ENCODE measurements at regions not wholly inside any gene's neighbourhood (a gene's known extent, or its start where the extent isn't known, plus 50 kb on each side); places are given as distances from the start of the nearest gene placed in this dataset.

DNA sequence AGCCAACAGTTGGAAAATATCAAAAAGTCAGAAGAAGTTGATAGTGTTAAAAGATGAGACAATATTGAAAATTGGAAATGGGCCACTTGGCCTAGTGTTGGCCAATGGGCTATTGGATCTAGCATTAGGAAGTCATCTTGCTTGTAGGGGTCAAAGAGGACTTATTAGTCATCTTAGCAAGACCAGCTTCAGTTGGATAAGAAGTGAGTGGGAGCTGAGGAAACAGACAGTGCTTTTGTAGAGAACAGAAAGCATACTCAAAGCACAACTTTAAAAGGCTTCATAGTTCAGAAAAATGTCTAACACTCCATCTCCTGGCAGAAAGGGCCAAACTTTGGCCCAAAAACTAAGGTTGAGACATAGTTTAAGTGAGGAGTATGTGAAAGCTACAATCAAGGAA is 139.9 kb upstream of the PKN2 start:
- no peak overlapping the region for H3K27ac ChIP-seq
- TF ChIP-seq, protein P1, sequence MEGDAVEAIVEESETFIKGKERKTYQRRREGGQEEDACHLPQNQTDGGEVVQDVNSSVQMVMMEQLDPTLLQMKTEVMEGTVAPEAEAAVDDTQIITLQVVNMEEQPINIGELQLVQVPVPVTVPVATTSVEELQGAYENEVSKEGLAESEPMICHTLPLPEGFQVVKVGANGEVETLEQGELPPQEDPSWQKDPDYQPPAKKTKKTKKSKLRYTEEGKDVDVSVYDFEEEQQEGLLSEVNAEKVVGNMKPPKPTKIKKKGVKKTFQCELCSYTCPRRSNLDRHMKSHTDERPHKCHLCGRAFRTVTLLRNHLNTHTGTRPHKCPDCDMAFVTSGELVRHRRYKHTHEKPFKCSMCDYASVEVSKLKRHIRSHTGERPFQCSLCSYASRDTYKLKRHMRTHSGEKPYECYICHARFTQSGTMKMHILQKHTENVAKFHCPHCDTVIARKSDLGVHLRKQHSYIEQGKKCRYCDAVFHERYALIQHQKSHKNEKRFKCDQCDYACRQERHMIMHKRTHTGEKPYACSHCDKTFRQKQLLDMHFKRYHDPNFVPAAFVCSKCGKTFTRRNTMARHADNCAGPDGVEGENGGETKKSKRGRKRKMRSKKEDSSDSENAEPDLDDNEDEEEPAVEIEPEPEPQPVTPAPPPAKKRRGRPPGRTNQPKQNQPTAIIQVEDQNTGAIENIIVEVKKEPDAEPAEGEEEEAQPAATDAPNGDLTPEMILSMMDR (IDR thresholded peaks at IDR 0.05), result no peak
- no peak for TF ChIP-seq ZFX (IDR thresholded peaks at IDR 0.05; ENCODE audit: borderline replicate concordance)

DNA sequence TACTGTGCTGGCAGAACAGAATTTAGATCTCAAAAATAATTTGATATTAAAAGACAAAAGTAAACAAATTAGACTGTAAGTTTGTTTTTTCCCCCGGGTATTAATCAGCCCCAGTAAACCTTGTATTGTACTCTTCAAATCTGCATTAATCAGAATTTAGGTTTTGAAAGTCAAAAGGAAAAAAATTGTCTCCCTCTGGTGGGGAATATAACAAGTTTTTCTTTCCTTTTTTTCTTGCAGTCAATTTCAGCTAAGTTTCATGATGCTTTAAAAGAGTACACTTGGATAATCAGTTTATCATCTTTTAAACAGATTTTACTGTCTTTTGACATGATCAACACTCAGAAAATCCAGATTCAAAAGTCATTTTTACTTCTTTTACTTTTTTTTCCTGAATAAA is 134.5 kb upstream of the PKN2 start:
- H3K27ac ChIP-seq, result no peak overlapping the region
- TF ChIP-seq, protein P1 (IDR thresholded peaks at IDR 0.05), result peak; percentile 19; the same call in 1 of the 2 replicates
- TF ChIP-seq ZFX (IDR thresholded peaks at IDR 0.05; ENCODE audit: borderline replicate concordance), result no peak

DNA sequence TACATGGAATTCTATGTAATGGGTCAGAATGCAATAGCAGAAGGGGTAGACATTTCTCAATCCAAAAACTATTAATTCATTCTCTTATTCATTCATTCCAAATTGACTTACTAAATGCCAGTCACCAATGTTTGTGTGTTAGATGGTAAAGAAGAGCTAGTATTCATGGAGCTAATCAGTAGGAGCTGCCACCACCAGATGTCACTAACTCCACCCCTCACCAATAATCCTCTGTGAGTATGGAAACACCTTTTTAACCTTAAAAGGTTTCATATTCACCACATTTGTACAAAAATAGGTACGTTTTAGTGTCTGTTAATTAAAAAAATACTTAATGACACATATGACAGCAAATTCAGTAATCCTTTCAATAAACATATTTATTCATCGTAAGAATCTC is 131.8 kb upstream of the PKN2 start:
- H3K27ac ChIP-seq, result no peak overlapping the region
- no peak for TF ChIP-seq ZFX (IDR thresholded peaks at IDR 0.05; ENCODE audit: borderline replicate concordance)
- TF ChIP-seq, protein P1 (IDR thresholded peaks at IDR 0.05), result no peak

DNA sequence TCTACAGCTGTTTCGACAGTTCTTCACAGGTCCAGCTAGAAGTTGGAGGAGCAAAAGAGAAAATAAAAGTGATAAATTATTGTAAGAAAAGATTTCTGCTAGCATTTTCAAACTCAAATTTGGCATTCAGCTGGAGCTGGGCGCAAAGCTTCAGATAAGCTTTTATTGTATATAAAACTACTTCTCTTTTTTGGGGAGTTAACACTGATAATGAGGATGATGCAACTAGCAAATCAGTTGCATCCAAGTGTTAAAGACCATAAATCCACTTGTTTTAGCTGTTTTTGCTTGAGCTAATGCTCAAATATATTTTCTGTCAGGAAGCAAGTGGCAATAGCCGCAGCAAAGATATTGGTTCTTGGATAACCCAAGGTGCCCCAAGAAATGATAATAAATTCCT is 127.1 kb upstream of the PKN2 start:
- TF ChIP-seq ZFX (IDR thresholded peaks at IDR 0.05; ENCODE audit: borderline replicate concordance), result no peak
- TF ChIP-seq, protein P1 (IDR thresholded peaks at IDR 0.05), result no peak
- no peak overlapping the region for H3K27ac ChIP-seq

DNA sequence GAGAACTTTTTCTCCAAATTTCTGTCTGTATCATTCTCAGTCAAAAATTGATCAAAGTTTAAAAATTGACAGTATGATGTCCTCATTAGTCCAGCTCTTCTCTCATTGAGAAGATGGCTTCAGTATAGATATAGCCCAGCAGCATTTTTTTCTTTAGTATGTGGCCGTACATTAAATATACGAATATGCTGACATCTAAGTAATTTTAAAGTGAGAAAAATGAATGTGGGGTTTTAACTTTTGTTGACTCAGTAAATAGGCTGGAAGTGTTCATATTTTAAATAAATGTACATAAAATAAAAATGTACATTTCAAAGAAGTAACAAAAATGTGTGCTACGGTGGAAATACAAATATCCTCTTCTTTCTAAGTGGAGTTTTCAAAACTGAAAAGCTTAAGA is 123.5 kb upstream of the PKN2 start:
- no peak overlapping the region for H3K27ac ChIP-seq
- TF ChIP-seq, protein P1 (IDR thresholded peaks at IDR 0.05), result no peak
- no peak for TF ChIP-seq ZFX (IDR thresholded peaks at IDR 0.05; ENCODE audit: borderline replicate concordance)

DNA sequence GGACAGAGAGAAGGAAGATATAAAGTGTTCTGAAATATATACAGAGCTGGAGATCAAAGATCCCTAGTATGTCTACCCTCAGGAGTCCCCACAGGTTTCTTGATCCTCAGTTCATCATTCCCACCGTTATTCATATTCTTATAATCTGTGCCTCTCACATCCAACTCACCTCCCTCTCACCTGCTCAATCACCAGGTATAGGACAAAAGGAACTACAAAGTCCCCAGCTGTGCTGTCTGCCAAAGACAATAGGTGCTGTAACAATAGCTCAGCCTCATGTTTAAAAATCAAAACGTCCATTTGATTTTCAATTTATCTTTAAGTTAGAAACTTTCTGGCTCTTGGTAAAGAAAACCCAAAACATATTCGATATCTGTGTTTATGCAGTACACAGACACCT is 121.1 kb upstream of the PKN2 start:
- TF ChIP-seq ZFX (IDR thresholded peaks at IDR 0.05; ENCODE audit: borderline replicate concordance), result no peak
- TF ChIP-seq, protein P1 (IDR thresholded peaks at IDR 0.05), result no peak

DNA sequence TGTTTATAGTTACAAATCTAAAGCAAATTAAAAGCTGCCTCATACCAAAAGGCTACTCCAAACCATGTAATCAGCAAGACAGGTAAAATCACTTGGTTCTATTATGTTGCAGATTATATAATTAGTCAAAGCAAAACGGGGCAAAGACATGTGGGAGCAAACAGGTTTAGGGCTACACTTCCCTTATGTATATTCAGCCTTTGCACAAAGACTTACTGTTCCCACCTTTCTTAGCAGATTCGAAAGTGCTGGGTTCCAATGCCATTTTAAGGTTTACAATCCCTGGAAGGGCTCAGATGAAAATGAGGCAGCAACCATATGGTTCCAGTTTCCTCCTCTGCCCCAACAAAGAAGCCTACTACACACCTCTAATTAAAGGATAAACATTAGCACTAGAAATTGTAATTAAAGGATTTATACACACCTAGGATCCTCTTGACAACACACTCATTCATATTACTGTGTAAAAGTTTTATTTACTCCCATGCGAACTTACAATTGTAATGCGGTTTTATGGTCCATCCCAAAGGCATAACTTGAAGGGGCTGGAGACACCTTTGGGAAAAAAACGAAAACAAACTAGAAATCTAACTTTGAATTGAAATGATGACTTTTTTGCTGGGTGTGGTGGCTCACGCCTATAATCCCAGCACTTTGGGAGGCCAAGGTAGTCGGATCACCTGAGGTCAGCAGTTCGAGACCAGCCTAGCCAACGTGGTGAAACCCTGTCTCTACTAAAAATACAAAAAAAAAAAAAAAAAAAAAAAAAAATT is 117.3 kb upstream of the PKN2 start:
- no peak for TF ChIP-seq ZFX (IDR thresholded peaks at IDR 0.05; ENCODE audit: borderline replicate concordance)
- TF ChIP-seq, protein P1 (IDR thresholded peaks at IDR 0.05), result no peak
- no peak overlapping the region for H3K27ac ChIP-seq

More for the DNA sequence above, 121.1 kb upstream of the PKN2 start:
- H3K27ac ChIP-seq, result no peak overlapping the region
